NCI-H1436 (cell line): ENCODE measurements at regions not wholly inside any gene's neighbourhood (a gene's known extent, or its start where the extent isn't known, plus 50 kb on each side); places are given as distances from the start of the nearest gene placed in this dataset.
"Not testable (repeated sequence)": the region's sequence is repeated elsewhere in the genome, so short reads cannot be mapped to it uniquely, and the experiment has no call there.

Source experiments
- DNase-seq: peaks from one replicate; lab custom pipeline; 2025; lab: John Stamatoyannopoulos, UW

GRCh38 chr5:162624110-162624509 is 556.5 kb downstream of the GABRG2 start:
- DNase-seq, result no peak

- no peak for DNase-seq
Observed at GRCh38 chr5:162637481-162637880, 569.9 kb downstream of the GABRG2 start.

GRCh38 chr5:162638849-162639248 is 571.3 kb downstream of the GABRG2 start:
- DNase-seq, result no peak

- DNase-seq, result no peak
Observed at GRCh38 chr5:162641142-162641813, 573.7 kb downstream of the GABRG2 start.

- DNase-seq, result no peak
Observed at GRCh38 chr5:162654661-162655405, 587.3 kb downstream of the GABRG2 start.

GRCh38 chr5:162657076-162657475 is 589.5 kb downstream of the GABRG2 start:
- no peak for DNase-seq

- DNase-seq, result no peak
Observed at GRCh38 chr5:162664846-162665245, 597.3 kb downstream of the GABRG2 start.

GRCh38 chr5:162668926-162669325 is 601.4 kb downstream of the GABRG2 start:
- no peak for DNase-seq

GRCh38 chr5:162672061-162672460 is 604.5 kb downstream of the GABRG2 start:
- DNase-seq, result no peak

GRCh38 chr5:162683284-162683683 is 615.7 kb downstream of the GABRG2 start:
- no peak for DNase-seq

- no peak for DNase-seq
Observed at GRCh38 chr5:162684145-162684544, 616.6 kb downstream of the GABRG2 start.

- DNase-seq, result no peak
Observed at GRCh38 chr5:162685302-162685701, 617.7 kb downstream of the GABRG2 start.

- DNase-seq, result not testable (repeated sequence)
Observed at GRCh38 chr5:162696272-162696671, 628.7 kb downstream of the GABRG2 start.

- DNase-seq, result no peak
Observed at GRCh38 chr5:162699361-162699760, 631.8 kb downstream of the GABRG2 start.

GRCh38 chr5:162703914-162704313 is 636.3 kb downstream of the GABRG2 start:
- DNase-seq, result no peak

GRCh38 chr5:162711244-162711643 is 643.7 kb downstream of the GABRG2 start:
- no peak for DNase-seq

GRCh38 chr5:162719720-162720119 is 652.1 kb downstream of the GABRG2 start:
- no peak for DNase-seq

- DNase-seq, result no peak
Observed at GRCh38 chr5:162721125-162721524, 653.6 kb downstream of the GABRG2 start.

GRCh38 chr5:162752612-162753011 is 684.8 kb upstream of the CCNG1 start:
- no peak for DNase-seq

GRCh38 chr5:162762119-162762518 is 675.3 kb upstream of the CCNG1 start:
- no peak for DNase-seq

- no peak for DNase-seq
Observed at GRCh38 chr5:162769019-162769418, 668.4 kb upstream of the CCNG1 start.

- DNase-seq, result no peak
Observed at GRCh38 chr5:162785673-162786072, 651.7 kb upstream of the CCNG1 start.

- no peak for DNase-seq
Observed at GRCh38 chr5:162786234-162786633, 651.2 kb upstream of the CCNG1 start.

GRCh38 chr5:162796507-162796906 is 640.9 kb upstream of the CCNG1 start:
- no peak for DNase-seq
